ENCODE measurements at regions not wholly inside any gene's neighbourhood (a gene's known extent, or its start where the extent isn't known, plus 50 kb on each side); places are given as distances from the start of the nearest gene placed in this dataset.

GRCh38 chr9:73529666-73530065, 378.0 kb downstream of the ANXA1 start:
- H3K4me1 ChIP-seq (ENCODE audit: control insufficient read depth, insufficient read depth, low read length) = no peaks in the 10 kb centered on the region
- in situ Hi-C loops (cut with MboI; ENCODE audit: low sequenced_read_pairs) (no loop called here), intact Hi-C loops (cut with micrococcal nuclease) (no loop called here), dilution Hi-C loops (cut with HindIII; ENCODE audit: low sequenced_read_pairs, unreplicated experiment) (no loop called here)
- H3K18ac ChIP-seq (ENCODE audit: low read depth, low read length) = no peak overlapping the region
- H3K56ac ChIP-seq (ENCODE audit: extremely low read depth, insufficient read depth, low read length) = no peak overlapping the region
- H4K5ac ChIP-seq (ENCODE audit: low read depth, low read length) = no peak overlapping the region
- no peaks in the 10 kb centered on the region for H3K36me3 ChIP-seq (ENCODE audit: control insufficient read depth, insufficient read depth, low read length)
- no peak overlapping the region for H2BK15ac ChIP-seq (ENCODE audit: low read depth, low read length)
- no peak overlapping the region for H4K8ac ChIP-seq (ENCODE audit: low read depth in 2 of 2, low read length in 2 of 2)
- H3K14ac ChIP-seq (replicated peaks; ENCODE audit: low read depth, low read length) = no peak overlapping the region
- ChIA-PET POLR2A (ENCODE audit: unreplicated experiment) (no interaction called here), CTCF (no interaction called here)
- H4K91ac ChIP-seq (ENCODE audit: insufficient read depth, low read depth, low read length) = no peak overlapping the region
- H3K4me3 ChIP-seq (ENCODE audit: insufficient read depth, low read depth, low read length) = no peak overlapping the region
- H3K4me2 ChIP-seq (ENCODE audit: low read depth, low read length) = no peak overlapping the region
- no peaks in the 10 kb centered on the region for H3K79me1 ChIP-seq (ENCODE audit: low read depth in 1 of 2, low read length in 2 of 2)
- no peak overlapping the region for H2BK120ac ChIP-seq (ENCODE audit: low read depth, low read length)
- no peak overlapping the region for H3K4ac ChIP-seq (ENCODE audit: low read depth, low read length)
- TF ChIP-seq CTCF (conservative IDR thresholded peaks at IDR 0.05; ENCODE audit: low read depth, low read length) = no peak
- TF ChIP-seq SMC3 (IDR thresholded peaks at IDR 0.05; ENCODE audit: low read depth, low read length) = no peak
- no peak for TF ChIP-seq RCOR1 (IDR thresholded peaks at IDR 0.05; ENCODE audit: insufficient replicate concordance, low read length)
- DNase-seq = no peak
- H3K9me3 ChIP-seq (ENCODE audit: control insufficient read depth, insufficient read depth, low read length) = peaks cover 5% of the 10 kb centered on the region; the same call in 1 of the 2 replicates
- no peak overlapping the region for H3K9ac ChIP-seq (ENCODE audit: low read depth, low read length)
- H2AK5ac ChIP-seq (ENCODE audit: low read depth, low read length) = no peak overlapping the region
- no peaks in the 10 kb centered on the region for H3K9me1 ChIP-seq (ENCODE audit: insufficient read depth, low read length)
- no peaks in the 10 kb centered on the region for H4K20me1 ChIP-seq (ENCODE audit: insufficient read depth, low read length)
- no CpG with 5 or more reads among the region's 1 CpG for WGBS, 2 experiments (ENCODE audit: extremely low coverage in 2 of 2, insufficient read length in 1 of 2)
- no TSS peak for BruUV-seq (replicated peaks)
- H2BK5ac ChIP-seq (ENCODE audit: low read depth, low read length, poor library complexity, severe bottlenecking) = no peak overlapping the region
- no peak for ATAC-seq (ENCODE audit: low read depth)
- H3K23ac ChIP-seq (ENCODE audit: low read depth, low read length) = no peak overlapping the region
- no peak overlapping the region for H2AFZ ChIP-seq (replicated peaks; ENCODE audit: low read length, poor library complexity)
- no peaks in the 10 kb centered on the region for H3K27me3 ChIP-seq (ENCODE audit: control insufficient read depth, insufficient read depth, low read length)
- no peak overlapping the region for H3K27ac ChIP-seq (ENCODE audit: insufficient read depth, low read length)
- no peak overlapping the region for H2AK9ac ChIP-seq (replicated peaks; ENCODE audit: low read depth, low read length, poor library complexity)
- no peak overlapping the region for H2BK20ac ChIP-seq (ENCODE audit: low read depth, low read length)

Measured in IMR-90 (cell line).